ENCODE measurements at regions not wholly inside any gene's neighbourhood (a gene's known extent, or its start where the extent isn't known, plus 50 kb on each side); places are given as distances from the start of the nearest gene placed in this dataset.

DNA sequence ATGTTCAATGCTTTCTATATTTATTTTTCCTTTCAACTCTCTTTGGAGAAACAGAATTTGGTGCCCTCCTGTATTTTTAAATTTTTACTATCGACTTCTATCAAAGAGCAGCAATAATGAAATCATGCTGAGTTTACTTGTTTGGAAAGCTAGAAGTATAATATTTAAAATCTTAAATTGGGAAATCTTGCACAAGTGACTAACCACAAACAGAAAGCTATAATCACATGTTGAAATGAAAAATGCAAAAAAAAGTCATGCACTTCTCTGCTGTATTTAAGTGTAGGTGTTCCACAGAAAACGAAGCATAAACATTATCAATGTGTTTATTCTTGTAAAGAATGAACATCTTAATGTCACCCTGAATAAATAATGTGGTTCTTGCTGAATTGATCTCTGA is 306.1 kb downstream of the PCDH18 start:
- no peak for DNase-seq (ENCODE audit: low read depth, low spot score)
- TF ChIP-seq CTCF (IDR thresholded peaks at IDR 0.05; ENCODE audit: insufficient read depth, low read length, missing control alignments), result no peak
- CTCF ChIA-PET, result interaction anchor here (1.8 kb wide), 1 partner anchor 306 kb away, joined by 5 read pairs; the partner anchor contains the start of gene PCDH18
- H3K4me3 ChIP-seq (ENCODE audit: low read depth, low read length), result no peak overlapping the region
- POLR2A ChIA-PET, result no interaction called here

DNA sequence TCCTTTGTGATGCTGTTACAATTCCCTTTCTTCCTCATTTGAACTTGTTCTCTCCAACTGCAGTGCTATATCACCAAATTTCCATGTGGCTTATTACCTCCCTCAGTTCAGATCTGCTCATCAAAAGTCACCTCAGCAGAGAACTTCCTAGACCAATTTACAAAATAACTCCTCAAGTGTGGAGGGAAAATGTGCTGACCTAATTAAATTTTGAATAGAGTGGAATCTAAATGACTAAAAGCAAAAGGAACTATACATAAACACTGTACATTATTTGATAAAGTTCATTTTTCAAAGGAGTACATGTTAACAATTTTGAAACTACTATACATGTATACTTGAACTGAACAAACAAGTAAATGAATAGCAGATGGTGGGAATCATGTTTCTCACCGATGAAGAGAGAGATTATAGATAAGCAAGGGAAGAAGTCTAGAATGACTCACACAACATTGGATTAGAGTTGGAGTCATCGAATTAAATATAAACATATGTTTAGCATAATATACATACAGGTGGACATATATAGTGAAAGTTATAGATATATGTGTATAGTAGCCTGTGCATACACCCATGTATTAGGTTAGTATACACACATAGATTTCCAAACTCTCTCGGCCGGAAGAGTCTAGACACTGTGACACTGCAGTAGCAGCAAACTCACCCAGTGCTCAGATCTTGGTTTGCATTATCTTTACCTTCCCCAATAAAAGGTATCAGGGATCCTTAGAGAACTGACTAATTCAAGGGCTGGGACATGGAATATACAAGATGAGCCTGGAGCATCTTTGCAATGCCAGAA is 318.7 kb downstream of the PCDH18 start:
- ChIA-PET CTCF (no interaction called here), POLR2A (no interaction called here)

GRCh38 chr4:137212601-137213000 is 319.7 kb downstream of the PCDH18 start:
- no peak overlapping the region for H3K4me3 ChIP-seq (ENCODE audit: low read depth, low read length)
- DNase-seq (ENCODE audit: low read depth, low spot score), result no peak
- ChIA-PET POLR2A (no interaction called here), CTCF (no interaction called here)
- no peak for TF ChIP-seq CTCF (IDR thresholded peaks at IDR 0.05; ENCODE audit: insufficient read depth, low read length, missing control alignments)

More for the DNA sequence above, 318.7 kb downstream of the PCDH18 start:
- H3K4me3 ChIP-seq (ENCODE audit: low read depth, low read length), result no peak overlapping the region
- no peak for DNase-seq (ENCODE audit: low read depth, low spot score)
- no peak for TF ChIP-seq CTCF (IDR thresholded peaks at IDR 0.05; ENCODE audit: insufficient read depth, low read length, missing control alignments)

- no peak for DNase-seq (ENCODE audit: low read depth, low spot score)
- TF ChIP-seq CTCF (IDR thresholded peaks at IDR 0.05; ENCODE audit: insufficient read depth, low read length, missing control alignments), result no peak
- POLR2A ChIA-PET, result no interaction called here
- CTCF ChIA-PET, result no interaction called here
- H3K4me3 ChIP-seq (ENCODE audit: low read depth, low read length), result no peak overlapping the region
Measured at GRCh38 chr4:137209240-137209639, 323.1 kb downstream of the PCDH18 start.

GRCh38 chr4:137206781-137207180 is 325.5 kb downstream of the PCDH18 start:
- ChIA-PET POLR2A (no interaction called here), CTCF (interaction anchor here (1.5 kb wide), 1 partner anchor 82 kb away, joined by 4 read pairs; no protein-coding TSS in a partner anchor)
- TF ChIP-seq CTCF (IDR thresholded peaks at IDR 0.05; ENCODE audit: insufficient read depth, low read length, missing control alignments), result no peak
- H3K4me3 ChIP-seq (ENCODE audit: low read depth, low read length), result no peak overlapping the region
- no peak for DNase-seq (ENCODE audit: low read depth, low spot score)

- ChIA-PET POLR2A (no interaction called here), CTCF (interaction anchor here (1.0 kb wide), 1 partner anchor 47 kb away, joined by 3 read pairs; no protein-coding TSS in a partner anchor)
- no peak overlapping the region for H3K4me3 ChIP-seq (ENCODE audit: low read depth, low read length)
- no peak for TF ChIP-seq CTCF (IDR thresholded peaks at IDR 0.05; ENCODE audit: insufficient read depth, low read length, missing control alignments)
- peak; percentile 61 for DNase-seq (ENCODE audit: low read depth, low spot score)
Measured at GRCh38 chr4:137203601-137204000, 328.7 kb downstream of the PCDH18 start.
